GM12873 (cell line): ENCODE measurements at regions not wholly inside any gene's neighbourhood (a gene's known extent, or its start where the extent isn't known, plus 50 kb on each side); places are given as distances from the start of the nearest gene placed in this dataset.

Experiments used
- TF ChIP-seq, protein P1 (sequence below): IDR thresholded peaks from 2 replicates; pipeline ENCODE4 v1.5.1; 2012; ENCODE audit warnings: low read depth, mild to moderate bottlenecking, moderate library complexity, low read length, control low read depth; ENCODE audit not compliant: insufficient read depth; ENCODE audit errors: missing control alignments

DNA sequence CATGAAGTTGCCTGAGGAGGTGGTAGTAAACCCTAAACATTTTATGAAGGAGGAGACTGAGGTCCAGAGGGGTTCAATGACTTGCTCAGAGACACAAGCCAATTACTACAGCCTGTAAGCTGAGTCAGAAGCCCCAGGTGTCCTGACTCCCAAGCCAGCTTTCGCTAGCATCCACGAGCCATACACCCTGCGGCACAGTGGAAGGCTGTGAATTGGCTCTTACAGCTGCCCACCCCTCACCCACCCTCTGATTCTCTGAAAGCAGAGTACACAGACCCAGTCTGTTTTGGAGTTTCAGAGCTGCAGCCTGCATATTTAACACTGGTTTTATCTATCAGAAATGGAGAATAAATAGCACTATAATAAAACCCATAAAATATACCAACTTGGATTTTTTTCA is 253.4 kb downstream of the IGSF11 start:
- TF ChIP-seq, protein P1, sequence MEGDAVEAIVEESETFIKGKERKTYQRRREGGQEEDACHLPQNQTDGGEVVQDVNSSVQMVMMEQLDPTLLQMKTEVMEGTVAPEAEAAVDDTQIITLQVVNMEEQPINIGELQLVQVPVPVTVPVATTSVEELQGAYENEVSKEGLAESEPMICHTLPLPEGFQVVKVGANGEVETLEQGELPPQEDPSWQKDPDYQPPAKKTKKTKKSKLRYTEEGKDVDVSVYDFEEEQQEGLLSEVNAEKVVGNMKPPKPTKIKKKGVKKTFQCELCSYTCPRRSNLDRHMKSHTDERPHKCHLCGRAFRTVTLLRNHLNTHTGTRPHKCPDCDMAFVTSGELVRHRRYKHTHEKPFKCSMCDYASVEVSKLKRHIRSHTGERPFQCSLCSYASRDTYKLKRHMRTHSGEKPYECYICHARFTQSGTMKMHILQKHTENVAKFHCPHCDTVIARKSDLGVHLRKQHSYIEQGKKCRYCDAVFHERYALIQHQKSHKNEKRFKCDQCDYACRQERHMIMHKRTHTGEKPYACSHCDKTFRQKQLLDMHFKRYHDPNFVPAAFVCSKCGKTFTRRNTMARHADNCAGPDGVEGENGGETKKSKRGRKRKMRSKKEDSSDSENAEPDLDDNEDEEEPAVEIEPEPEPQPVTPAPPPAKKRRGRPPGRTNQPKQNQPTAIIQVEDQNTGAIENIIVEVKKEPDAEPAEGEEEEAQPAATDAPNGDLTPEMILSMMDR = no peak

DNA sequence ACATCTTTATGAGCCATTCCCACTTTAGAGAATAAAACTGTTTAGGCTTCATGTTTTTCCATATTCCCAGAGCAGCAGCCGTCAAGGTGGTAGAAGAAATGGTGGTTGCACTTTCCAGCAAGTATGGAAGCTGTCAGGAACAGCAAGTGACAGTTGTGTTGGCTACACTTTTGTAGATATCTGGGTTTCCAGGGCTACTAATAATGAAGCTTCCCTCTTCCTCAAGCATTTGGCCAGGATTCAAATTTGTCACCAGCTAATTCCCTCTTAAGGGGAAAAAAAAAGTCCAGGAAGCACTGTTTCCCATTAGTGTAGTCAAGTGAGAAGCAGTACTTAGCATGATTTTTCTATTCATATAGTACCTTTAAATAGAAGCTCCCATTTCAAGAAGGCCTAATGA is 252.8 kb downstream of the IGSF11 start:
- TF ChIP-seq, protein P1 = no peak

DNA sequence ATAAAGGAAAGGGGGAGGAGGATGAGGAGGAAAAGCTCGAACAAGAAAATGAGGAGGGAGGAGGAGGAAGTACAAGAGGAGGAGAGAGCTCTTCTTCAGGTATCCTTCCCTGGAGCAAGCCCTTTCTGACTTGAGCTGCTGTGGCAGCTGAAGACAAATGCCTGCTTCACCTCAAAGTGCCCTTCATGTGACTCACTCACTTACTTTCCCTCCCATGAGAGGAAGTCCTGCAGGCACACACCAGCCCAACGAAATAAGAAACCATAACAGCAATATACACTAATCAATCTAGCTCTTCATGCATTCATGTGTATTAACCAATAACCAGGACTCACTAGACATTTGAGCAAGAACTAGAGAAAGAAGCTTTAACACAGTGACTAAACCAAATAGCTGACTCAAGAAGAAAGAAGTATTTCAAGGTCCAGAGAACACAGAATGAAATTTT is 251.9 kb downstream of the IGSF11 start:
- TF ChIP-seq, protein P1 = no peak

DNA sequence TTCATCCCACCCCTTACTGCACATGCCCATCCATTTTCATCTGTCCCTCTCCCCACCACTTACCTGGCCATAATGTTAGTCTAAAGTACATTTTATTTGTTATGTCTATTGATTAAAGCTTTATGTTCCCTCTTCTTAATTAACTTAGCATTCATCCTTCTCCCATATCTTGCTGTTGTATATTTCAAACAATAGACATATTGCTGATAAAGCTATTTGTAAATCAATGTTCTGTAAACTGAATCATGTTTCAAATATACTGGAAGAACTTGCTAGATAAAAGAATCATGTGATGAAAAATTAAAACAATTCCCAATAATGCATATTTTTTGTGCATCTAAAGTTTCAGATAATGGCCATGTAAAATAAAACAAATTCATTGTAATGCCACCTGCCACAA is 249.2 kb downstream of the IGSF11 start:
- TF ChIP-seq, protein P1 = no peak

DNA sequence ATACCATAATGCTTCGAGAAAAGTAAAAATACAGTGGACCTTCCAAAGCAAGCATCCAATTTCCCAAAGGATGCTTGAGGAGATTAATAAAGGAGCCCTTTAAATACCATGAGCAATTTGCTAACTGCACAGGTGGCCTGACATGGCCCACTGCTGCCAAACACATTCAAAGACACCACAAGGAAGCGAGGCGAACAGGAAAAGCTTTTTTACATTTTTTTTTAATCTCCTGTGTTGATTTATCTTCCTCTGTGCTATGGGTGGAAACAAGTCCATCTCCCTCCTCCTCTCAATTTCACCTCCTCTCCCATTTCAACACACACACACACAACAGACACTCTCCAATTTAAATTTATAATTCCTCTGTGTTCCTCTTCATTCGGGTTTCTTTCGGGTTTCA is 243.4 kb downstream of the IGSF11 start:
- TF ChIP-seq, protein P1 = no peak

DNA sequence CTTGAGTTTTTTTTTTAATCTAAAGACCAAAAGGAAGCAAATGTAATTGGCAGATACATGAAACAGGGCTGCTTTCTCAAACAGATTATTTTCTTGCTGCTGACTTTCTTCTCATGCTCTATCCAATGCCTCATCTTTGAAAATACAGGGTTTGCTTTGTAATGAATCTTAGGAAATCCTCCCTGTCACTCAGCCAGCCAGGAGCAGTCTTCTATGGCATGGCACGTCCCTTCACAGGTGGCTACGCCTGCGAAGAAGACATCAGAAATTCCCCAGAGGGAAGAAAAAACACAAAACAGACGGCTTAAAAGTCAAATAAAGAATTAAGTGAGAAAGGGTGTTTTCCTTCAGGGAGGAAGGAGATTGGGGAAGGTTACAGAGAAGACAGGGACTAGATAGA is 242.5 kb downstream of the IGSF11 start:
- TF ChIP-seq, protein P1 = no peak

DNA sequence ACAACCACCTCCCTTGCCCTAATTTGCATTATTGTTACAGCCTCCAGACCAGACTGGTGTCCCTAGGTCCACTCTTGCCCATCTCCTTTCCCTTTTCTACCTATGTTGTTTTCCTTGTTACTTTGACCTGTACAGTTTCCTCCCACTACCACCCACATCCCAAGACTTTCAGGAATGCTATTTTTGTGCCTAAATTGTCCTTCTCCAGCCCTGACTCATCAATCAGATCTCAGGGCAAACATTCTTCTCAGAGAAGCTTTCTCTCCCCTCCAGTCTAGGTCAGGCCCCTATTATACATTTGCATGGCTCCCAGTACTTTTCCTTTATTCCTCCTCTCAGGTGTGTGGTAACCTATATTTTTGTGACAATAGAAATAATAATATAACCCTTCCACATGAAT is 241.5 kb downstream of the IGSF11 start:
- TF ChIP-seq, protein P1 = no peak
